Keratinocyte (primary cell): ENCODE measurements at regions not wholly inside any gene's neighbourhood (a gene's known extent, or its start where the extent isn't known, plus 50 kb on each side); places are given as distances from the start of the nearest gene placed in this dataset.

Experiments used
- CTCF ChIP-seq, 3 experiments: IDR thresholded peaks in 1 of 3; conservative IDR thresholded peaks in 1 of 3; optimal IDR thresholded peaks in 1 of 3; 2 replicates in 2 of 3; 3 replicates in 1 of 3; pipeline versions ENCODE3 to v1.5.1; 2011; ENCODE audit warnings: low read length in 3 of 3, mild to moderate bottlenecking in 3 of 3, moderate library complexity in 2 of 3, control low read depth in 1 of 3, inconsistent platforms in 1 of 3; ENCODE audit not compliant: insufficient read depth in 2 of 3; ENCODE audit errors: extremely low read depth in 1 of 3
- EZH2 ChIP-seq: IDR thresholded peaks from one replicate; pipeline ENCODE4 v1.6.1; 2012; ENCODE audit warnings: inconsistent platforms, mild to moderate bottlenecking, low read length, moderate library complexity

GRCh38 chr11:36953976-36954375 lies 355.9 kb upstream of the RAG2 start:
- TF ChIP-seq CTCF (optimal IDR thresholded peaks at IDR 0.05 in 1 of 3, IDR thresholded peaks at IDR 0.05 in 1 of 3, conservative IDR thresholded peaks at IDR 0.05 in 1 of 3; ENCODE audit: extremely low read depth in 1 of 3, insufficient read depth in 2 of 3, low read length in 3 of 3) (no peak), EZH2 (no peak)
